CD14-positive monocyte (primary cell): ENCODE measurements at regions not wholly inside any gene's neighbourhood (a gene's known extent, or its start where the extent isn't known, plus 50 kb on each side); places are given as distances from the start of the nearest gene placed in this dataset.

ENCODE experiments used
- DNase-seq, 3 donors: peaks; one replicate each; pipeline ENCODE4 v3.0.0-alpha.2; 2011 to 2022
- H2AFZ ChIP-seq: 2 replicates; pipeline ENCODE4 v1.6.0; 2012; ENCODE audit warnings: mild to moderate bottlenecking, low read depth, low read length, inconsistent platforms; ENCODE audit not compliant: insufficient read depth, poor library complexity, severe bottlenecking
- H3K27ac ChIP-seq, 2 donors: 1 replicate in 1 of 2; 2 replicates in 1 of 2; pipeline ENCODE4 v1.5.1; 2012 to 2013; ENCODE audit warnings: low read length in 2 of 2, control low read depth in 1 of 2, inconsistent platforms in 1 of 2, low read depth in 1 of 2, mild to moderate bottlenecking in 1 of 2
- H3K27me3 ChIP-seq, 2 donors: one replicate each; pipeline versions ENCODE4 v1.6.0 to v1.6.1; 2011 to 2013; ENCODE audit warnings: low read length in 2 of 2; ENCODE audit not compliant: control insufficient read depth in 2 of 2, insufficient read depth in 2 of 2
- H3K36me3 ChIP-seq, 2 donors: replicated peaks in 1 of 2; 1 replicate in 1 of 2; 2 replicates in 1 of 2; pipeline versions ENCODE4 v1.5.1 to v1.6.1; 2012 to 2013; ENCODE audit warnings: low read length in 2 of 2, control low read depth in 1 of 2, inconsistent platforms in 1 of 2, mild to moderate bottlenecking in 1 of 2; ENCODE audit not compliant: insufficient read depth in 2 of 2, control insufficient read depth in 1 of 2
- H3K4me1 ChIP-seq, 2 donors: 1 replicate in 1 of 2; 2 replicates in 1 of 2; pipeline versions ENCODE4 v1.5.1 to v1.6.1; 2012 to 2013; ENCODE audit warnings: low read length in 2 of 2, control low read depth in 1 of 2, inconsistent platforms in 1 of 2, mild to moderate bottlenecking in 1 of 2, moderate library complexity in 1 of 2; ENCODE audit not compliant: insufficient read depth in 2 of 2, control insufficient read depth in 1 of 2
- H3K4me2 ChIP-seq: replicated peaks from 2 replicates; pipeline ENCODE3; 2012; ENCODE audit warnings: low read length, moderate library complexity, mild to moderate bottlenecking; ENCODE audit not compliant: poor library complexity, severe bottlenecking; ENCODE audit errors: extremely low read depth
- H3K4me3 ChIP-seq, 3 experiments: fragments of 200-600 bp in 1 of 3; sonication (generic) in 1 of 3; replicated peaks in 1 of 3; 1 replicate in 2 of 3; 2 replicates in 1 of 3; pipeline ENCODE4 v1.5.1; 2011 to 2013; ENCODE audit warnings: low read length in 3 of 3, mild to moderate bottlenecking in 3 of 3, control low read depth in 2 of 3, low read depth in 2 of 3, inconsistent platforms in 1 of 3, moderate library complexity in 1 of 3
- H3K79me2 ChIP-seq: 2 replicates; pipeline ENCODE4 v1.6.0; 2012; ENCODE audit warnings: mild to moderate bottlenecking, control low read depth, inconsistent platforms, low read length, moderate library complexity; ENCODE audit not compliant: insufficient read depth
- H3K9ac ChIP-seq: 2 replicates; pipeline ENCODE4 v1.6.0; 2017; ENCODE audit warnings: low read length, mild to moderate bottlenecking; ENCODE audit not compliant: insufficient read depth, poor library complexity, severe bottlenecking
- H3K9me3 ChIP-seq, 2 donors: replicated peaks in 1 of 2; 1 replicate in 1 of 2; 2 replicates in 1 of 2; pipeline versions ENCODE4 v1.5.1 to v1.6.1; 2012 to 2013; ENCODE audit warnings: low read length in 2 of 2, control low read depth in 1 of 2; ENCODE audit not compliant: control insufficient read depth in 1 of 2, insufficient read depth in 1 of 2
- H4K20me1 ChIP-seq: 2 replicates; pipeline ENCODE4 v1.6.0; 2012; ENCODE audit warnings: mild to moderate bottlenecking, low read length, control low read depth, moderate library complexity; ENCODE audit not compliant: insufficient read depth
- H3K27ac Mint-ChIP-seq, 7 donors: one replicate each; pipeline ENCODE4 v1.8.0; 2020; ENCODE audit warnings: mild to moderate bottlenecking in 7 of 7, mixed read lengths in 7 of 7, moderate library complexity in 6 of 7, inconsistent platforms in 2 of 7
- H3K27me3 Mint-ChIP-seq, 3 donors: one replicate each; pipeline ENCODE4 v1.8.0; 2021 to 2022; ENCODE audit warnings: low read depth in 3 of 3, mild to moderate bottlenecking in 3 of 3, mixed read lengths in 3 of 3, moderate library complexity in 3 of 3, inconsistent platforms in 1 of 3
- H3K36me3 Mint-ChIP-seq, 2 donors: one replicate each; pipeline ENCODE4 v1.8.0; 2020; ENCODE audit warnings: mixed read lengths in 2 of 2, inconsistent platforms in 1 of 2, mild to moderate bottlenecking in 1 of 2
- H3K4me1 Mint-ChIP-seq: one replicate; pipeline ENCODE4 v1.8.0; 2020; ENCODE audit warnings: mild to moderate bottlenecking, mixed read lengths
- H3K4me3 Mint-ChIP-seq, 2 donors: one replicate each; pipeline ENCODE4 v1.8.0; 2020; ENCODE audit warnings: mild to moderate bottlenecking in 2 of 2, mixed read lengths in 2 of 2, moderate library complexity in 1 of 2
- H3K9me3 Mint-ChIP-seq, 7 donors: one replicate each; pipeline ENCODE4 v1.8.0; 2020 to 2022; ENCODE audit warnings: mixed read lengths in 7 of 7, mild to moderate bottlenecking in 6 of 7, moderate library complexity in 6 of 7, inconsistent platforms in 2 of 7
- CTCF ChIP-seq: fragments of 200-600 bp; IDR thresholded peaks from one replicate; pipeline ENCODE4 v1.8.0; 2022; ENCODE audit warnings: antibody characterized with exemption, mild to moderate bottlenecking
- WGBS: methylation state at CpG from one replicate; pipeline ENCODE4 v1.1.5; 2013; ENCODE audit warnings: missing lambda C conversion rate; ENCODE audit not compliant: insufficient coverage; 5-methylcytosine and 5-hydroxymethylcytosine counted together
- intact Hi-C, 2 donors: fragments of 100-400 bp; cut with micrococcal nuclease; formaldehyde crosslinking; loops; one replicate each; pipeline versions ENCODE4 v1.15.0 to v1.15.1; 2023

- intact Hi-C loops = no loop called here
- Histone ChIP-seq H3K9ac (no peak overlapping the region), H4K20me1 (no peaks in the 10 kb centered on the region), H3K4me2 (no peak overlapping the region), H3K4me1 (no peaks in the 10 kb centered on the region), H3K9me3 (peaks cover 0 to 8% of the 10 kb centered on the region in 2 donors), H3K27ac (no peak overlapping the region), H3K36me3 (no peaks in the 10 kb centered on the region), H3K79me2 (no peaks in the 10 kb centered on the region), H2AFZ (no peak overlapping the region), H3K27me3 (no peaks in the 10 kb centered on the region), H3K4me3 (no peak overlapping the region)
- no peak for TF ChIP-seq CTCF
- no peaks in the 10 kb centered on the region for H3K36me3 Mint-ChIP-seq
- H3K4me3 Mint-ChIP-seq = no peak overlapping the region
- peaks cover 3 to 9% (median 5%) of the 10 kb centered on the region in 7 donors for H3K9me3 Mint-ChIP-seq
- DNase-seq = no peak
- no peak overlapping the region for H3K27ac Mint-ChIP-seq
- 81% methylated on average over 5 of the region's 6 CpGs for WGBS
- H3K27me3 Mint-ChIP-seq = peaks cover 2 to 5% (median 4%) of the 10 kb centered on the region in 3 donors
- no peaks in the 10 kb centered on the region for H3K4me1 Mint-ChIP-seq
Measured at GRCh38 chr7:156158213-156158612, 345.9 kb upstream of the SHH start.

- intact Hi-C loops = no loop called here
- no peaks in the 10 kb centered on the region for H3K4me1 Mint-ChIP-seq
- H4K20me1 ChIP-seq = no peaks in the 10 kb centered on the region
Measured at GRCh38 chr7:156157409-156158012, 345.2 kb upstream of the SHH start.

More at GRCh38 chr7:156157409-156158012, 345.2 kb upstream of the SHH start:
- 92% methylated on average over 8 of the region's 13 CpGs for WGBS
- no peak for TF ChIP-seq CTCF
- H3K9me3 ChIP-seq = peaks cover 0 to 8% of the 10 kb centered on the region in 2 donors
- no peak for DNase-seq
- H3K4me3 Mint-ChIP-seq = no peak overlapping the region
- no peak overlapping the region for H3K4me3 ChIP-seq
- no peaks in the 10 kb centered on the region for H3K36me3 Mint-ChIP-seq
- no peaks in the 10 kb centered on the region for H3K79me2 ChIP-seq
- H3K27ac Mint-ChIP-seq = peak overlapping the region in 1 of 7 donors; percentile 33
- no peaks in the 10 kb centered on the region for H3K4me1 ChIP-seq
- no peak overlapping the region for H3K9ac ChIP-seq
- peaks cover 3 to 11% (median 5%) of the 10 kb centered on the region in 7 donors for H3K9me3 Mint-ChIP-seq
- no peaks in the 10 kb centered on the region for H3K27me3 ChIP-seq
- no peak overlapping the region for H3K27ac ChIP-seq
- H3K36me3 ChIP-seq = no peaks in the 10 kb centered on the region
- peaks cover 2 to 5% (median 4%) of the 10 kb centered on the region in 3 donors for H3K27me3 Mint-ChIP-seq
- no peak overlapping the region for H2AFZ ChIP-seq
- no peak overlapping the region for H3K4me2 ChIP-seq
